Testis (tissue), 2 donors: ENCODE measurements at regions not wholly inside any gene's neighbourhood (a gene's known extent, or its start where the extent isn't known, plus 50 kb on each side); places are given as distances from the start of the nearest gene placed in this dataset.

Source experiments
- CTCF ChIP-seq, 3 experiments: fragments of 450-650 bp in 2 of 3; fragments of 200-600 bp in 1 of 3; sonication (generic) in 1 of 3; IDR thresholded peaks; one replicate each; pipeline ENCODE4 v1.5.1; 2016 to 2019; ENCODE audit warnings: antibody characterized with exemption in 3 of 3, mild to moderate bottlenecking in 2 of 3, moderate library complexity in 1 of 3
- POLR2A ChIP-seq: fragments of 450-650 bp; IDR thresholded peaks from one replicate; pipeline ENCODE4 v1.6.1; 2017; ENCODE audit warnings: antibody characterized with exemption, mild to moderate bottlenecking, moderate library complexity

DNA sequence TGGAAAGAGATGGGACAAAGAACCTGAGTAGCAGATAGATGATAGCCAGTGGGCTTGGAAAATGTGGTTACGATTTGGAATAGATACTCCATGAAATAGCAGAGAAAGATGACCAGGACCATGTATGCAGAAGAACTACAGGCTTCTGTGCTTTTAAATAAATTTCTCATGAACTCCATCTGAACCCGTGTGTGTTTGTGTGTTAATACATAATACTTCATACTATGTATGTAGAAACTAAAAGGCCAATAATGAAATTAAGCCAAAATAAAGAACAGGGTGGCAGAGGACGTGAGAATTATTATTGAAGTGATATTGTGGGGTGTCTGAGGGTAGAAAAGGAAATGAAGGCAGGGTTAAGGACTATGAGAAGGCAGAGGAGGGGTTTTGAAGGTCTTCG lies 385.1 kb upstream of the RPS23 start:
- no peak for TF ChIP-seq POLR2A
- TF ChIP-seq CTCF (IDR thresholded peaks at IDR 0.05): no peak
